ENCODE measurements at regions not wholly inside any gene's neighbourhood (a gene's known extent, or its start where the extent isn't known, plus 50 kb on each side); places are given as distances from the start of the nearest gene placed in this dataset.

GRCh38 chr15:67917636-67918035 lies 77.8 kb upstream of the RNU6-1 start:
- peaks cover 2% of the 10 kb centered on the region in 2 donors for H3K36me3 Mint-ChIP-seq
- no peaks in the 10 kb centered on the region for H4K20me1 ChIP-seq (ENCODE audit: insufficient read depth, low read length)
- H3K36me3 ChIP-seq (replicated peaks in 1 of 2; ENCODE audit: control insufficient read depth in 1 of 2, insufficient read depth in 2 of 2, low read length in 2 of 2), result no peaks in the 10 kb centered on the region
- no peak for TF ChIP-seq CTCF (IDR thresholded peaks at IDR 0.05)
- H2AFZ ChIP-seq (ENCODE audit: insufficient read depth, low read depth, low read length, poor library complexity, severe bottlenecking), result no peak overlapping the region
- H3K9me3 Mint-ChIP-seq, result peaks cover 14 to 35% (median 18%) of the 10 kb centered on the region in 7 donors
- no peaks in the 10 kb centered on the region for H3K79me2 ChIP-seq (ENCODE audit: insufficient read depth, low read length)
- H3K4me3 ChIP-seq (replicated peaks in 1 of 3; ENCODE audit: low read depth in 2 of 3, low read length in 3 of 3), result no peak overlapping the region
- intact Hi-C loops (cut with micrococcal nuclease), result no loop called here
- no peak overlapping the region for H3K4me2 ChIP-seq (replicated peaks; ENCODE audit: extremely low read depth, low read length, poor library complexity, severe bottlenecking)
- no CpG with 5 or more reads among the region's 1 CpG for WGBS (ENCODE audit: insufficient coverage)
- H3K27me3 Mint-ChIP-seq (ENCODE audit: low read depth in 3 of 3), result peaks cover 0 to 2% (median 0%) of the 10 kb centered on the region in 3 donors
- H3K9me3 ChIP-seq (replicated peaks in 1 of 2; ENCODE audit: control insufficient read depth in 1 of 2, insufficient read depth in 1 of 2, low read length in 2 of 2), result peaks cover 10 to 12% of the 10 kb centered on the region in 2 donors
- no peak overlapping the region for H3K27ac Mint-ChIP-seq
- DNase-seq, result no peak
- no peak overlapping the region for H3K4me3 Mint-ChIP-seq
- H3K27ac ChIP-seq (ENCODE audit: low read depth in 1 of 2, low read length in 2 of 2), result no peak overlapping the region
- no peak overlapping the region for H3K9ac ChIP-seq (ENCODE audit: insufficient read depth, low read length, poor library complexity, severe bottlenecking)
- H3K4me1 Mint-ChIP-seq, result no peaks in the 10 kb centered on the region
- no peaks in the 10 kb centered on the region for H3K4me1 ChIP-seq (ENCODE audit: control insufficient read depth in 1 of 2, insufficient read depth in 2 of 2, low read length in 2 of 2)
- H3K27me3 ChIP-seq (ENCODE audit: control insufficient read depth in 2 of 2, insufficient read depth in 2 of 2, low read length in 2 of 2), result no peaks in the 10 kb centered on the region

GRCh38 chr15:67918205-67918861 lies 78.5 kb upstream of the RNU6-1 start:
- H3K27ac Mint-ChIP-seq, result no peak overlapping the region
- DNase-seq, result no peak
- Histone ChIP-seq H2AFZ (ENCODE audit: insufficient read depth, low read depth, low read length, poor library complexity, severe bottlenecking) (no peak overlapping the region), H4K20me1 (ENCODE audit: insufficient read depth, low read length) (no peaks in the 10 kb centered on the region), H3K4me3 (replicated peaks in 1 of 3; ENCODE audit: low read depth in 2 of 3, low read length in 3 of 3) (no peak overlapping the region), H3K27ac (ENCODE audit: low read depth in 1 of 2, low read length in 2 of 2) (no peak overlapping the region), H3K4me2 (replicated peaks; ENCODE audit: extremely low read depth, low read length, poor library complexity, severe bottlenecking) (no peak overlapping the region), H3K27me3 (ENCODE audit: control insufficient read depth in 2 of 2, insufficient read depth in 2 of 2, low read length in 2 of 2) (no peaks in the 10 kb centered on the region), H3K9ac (ENCODE audit: insufficient read depth, low read length, poor library complexity, severe bottlenecking) (no peak overlapping the region), H3K4me1 (ENCODE audit: control insufficient read depth in 1 of 2, insufficient read depth in 2 of 2, low read length in 2 of 2) (no peaks in the 10 kb centered on the region), H3K79me2 (ENCODE audit: insufficient read depth, low read length) (no peaks in the 10 kb centered on the region), H3K36me3 (replicated peaks in 1 of 2; ENCODE audit: control insufficient read depth in 1 of 2, insufficient read depth in 2 of 2, low read length in 2 of 2) (no peaks in the 10 kb centered on the region), H3K9me3 (replicated peaks in 1 of 2; ENCODE audit: control insufficient read depth in 1 of 2, insufficient read depth in 1 of 2, low read length in 2 of 2) (peaks cover 10 to 12% of the 10 kb centered on the region in 2 donors)
- H3K4me1 Mint-ChIP-seq, result no peaks in the 10 kb centered on the region
- H3K27me3 Mint-ChIP-seq (ENCODE audit: low read depth in 3 of 3), result peaks cover 0 to 2% (median 0%) of the 10 kb centered on the region in 3 donors
- peaks cover 2% of the 10 kb centered on the region in 2 donors for H3K36me3 Mint-ChIP-seq
- intact Hi-C loops (cut with micrococcal nuclease), result no loop called here
- TF ChIP-seq CTCF (IDR thresholded peaks at IDR 0.05), result no peak
- H3K9me3 Mint-ChIP-seq, result peaks cover 14 to 35% (median 18%) of the 10 kb centered on the region in 7 donors
- H3K4me3 Mint-ChIP-seq, result no peak overlapping the region
- 98% methylated on average over 10 of the region's 10 CpGs for WGBS (ENCODE audit: insufficient coverage)
